HEK293T (cell line): ENCODE measurements at regions not wholly inside any gene's neighbourhood (a gene's known extent, or its start where the extent isn't known, plus 50 kb on each side); places are given as distances from the start of the nearest gene placed in this dataset.

Experiments used
- CTCF ChIA-PET: fragments of 350-600 bp; formaldehyde crosslinking; extraction: SDS; loops from one replicate; lab custom pipeline; 2021; ENCODE audit warnings: antibody characterized with exemption, inconsistent platforms; lab: Yijun Ruan, JAX
- POLR2A ChIA-PET: fragments of 350-600 bp; formaldehyde crosslinking; extraction: SDS; loops from one replicate; lab custom pipeline; 2020; ENCODE audit warnings: antibody characterized with exemption, inconsistent platforms; lab: Yijun Ruan, JAX
- DNase-seq: peaks from one replicate; pipeline ENCODE4 v3.0.0; 2012; ENCODE audit warnings: mixed read lengths; ENCODE audit errors: extremely low spot score
- ARNT ChIP-seq: fragments of 450-650 bp; IDR thresholded peaks from 2 replicates; pipeline ENCODE4 v1.6.1; 2017; ENCODE audit warnings: mild to moderate bottlenecking
- BHLHE40 ChIP-seq: fragments of 450-650 bp; IDR thresholded peaks from 2 replicates; pipeline ENCODE4 v1.6.1; 2016; ENCODE audit warnings: mild to moderate bottlenecking, moderate library complexity, borderline replicate concordance
- CTBP1 ChIP-seq: fragments of 450-650 bp; IDR thresholded peaks from 2 replicates; pipeline ENCODE4 v1.6.1; 2016; ENCODE audit warnings: borderline replicate concordance
- ELF4 ChIP-seq: fragments of 450-650 bp; IDR thresholded peaks from 2 replicates; pipeline ENCODE4 v1.6.1; 2017; ENCODE audit warnings: antibody characterized with exemption
- FOXA1 ChIP-seq: fragments of 450-650 bp; IDR thresholded peaks from 2 replicates; pipeline ENCODE4 v1.6.1; 2016; ENCODE audit warnings: mild to moderate bottlenecking
- FOXK2 ChIP-seq: fragments of 450-650 bp; IDR thresholded peaks from 2 replicates; pipeline ENCODE4 v1.6.1; 2016; ENCODE audit warnings: mild to moderate bottlenecking
- FOXM1 ChIP-seq: fragments of 450-650 bp; IDR thresholded peaks from 2 replicates; pipeline ENCODE4 v1.6.1; 2017; ENCODE audit warnings: mild to moderate bottlenecking, borderline replicate concordance
- HDGF ChIP-seq: fragments of 450-650 bp; IDR thresholded peaks from 2 replicates; pipeline ENCODE4 v1.6.1; 2017; ENCODE audit warnings: antibody characterized with exemption, borderline replicate concordance
- L3MBTL2 ChIP-seq: fragments of 450-650 bp; conservative IDR thresholded peaks from 2 replicates; pipeline ENCODE4 v1.6.1; 2016; ENCODE audit warnings: mild to moderate bottlenecking
- LEF1 ChIP-seq: fragments of 450-650 bp; IDR thresholded peaks from 2 replicates; pipeline ENCODE4 v1.6.1; 2017; ENCODE audit warnings: mild to moderate bottlenecking, borderline replicate concordance
- NFRKB ChIP-seq: fragments of 450-650 bp; IDR thresholded peaks from 2 replicates; pipeline ENCODE4 v1.6.1; 2016; ENCODE audit warnings: mild to moderate bottlenecking, moderate library complexity
- SP1 ChIP-seq: fragments of 450-650 bp; IDR thresholded peaks from 2 replicates; pipeline ENCODE4 v1.6.1; 2017
- SUZ12 ChIP-seq: fragments of 450-650 bp; IDR thresholded peaks from 2 replicates; pipeline ENCODE4 v1.6.1; 2016; ENCODE audit warnings: mild to moderate bottlenecking
- TARDBP ChIP-seq: fragments of 450-650 bp; IDR thresholded peaks from 2 replicates; pipeline ENCODE4 v1.6.1; 2016
- ZNF384 ChIP-seq: fragments of 450-650 bp; IDR thresholded peaks from 2 replicates; pipeline ENCODE4 v1.6.1; 2016
- TF ChIP-seq, protein P1 (sequence below): fragments of 450-650 bp; IDR thresholded peaks from 2 replicates; pipeline ENCODE4 v1.6.1; 2016

DNA sequence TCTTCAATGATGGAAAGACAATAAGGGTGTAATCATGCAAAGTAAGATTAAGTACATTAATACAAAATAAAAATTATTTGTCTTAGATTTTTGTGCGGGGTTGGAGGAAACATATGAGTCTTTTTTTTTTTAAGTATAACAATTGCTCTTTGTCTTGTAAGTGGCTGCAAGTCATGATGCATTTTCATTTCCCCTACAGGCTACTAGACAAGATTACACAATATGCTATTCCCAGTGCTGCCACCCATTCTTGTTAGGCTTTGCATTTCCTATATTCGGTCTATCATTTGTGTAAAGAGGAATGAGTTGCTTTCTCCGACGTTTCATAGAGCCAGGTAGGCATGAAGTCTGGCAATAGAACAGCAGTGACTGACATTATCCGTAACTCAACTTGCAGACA, 294.2 kb upstream of the CYLC2 start:
- DNase-seq = peak; percentile 2
- ChIA-PET POLR2A (no interaction called here), CTCF (no interaction called here)
- TF ChIP-seq LEF1 (no peak), FOXA1 (no peak), TARDBP (no peak), SUZ12 (no peak)

DNA sequence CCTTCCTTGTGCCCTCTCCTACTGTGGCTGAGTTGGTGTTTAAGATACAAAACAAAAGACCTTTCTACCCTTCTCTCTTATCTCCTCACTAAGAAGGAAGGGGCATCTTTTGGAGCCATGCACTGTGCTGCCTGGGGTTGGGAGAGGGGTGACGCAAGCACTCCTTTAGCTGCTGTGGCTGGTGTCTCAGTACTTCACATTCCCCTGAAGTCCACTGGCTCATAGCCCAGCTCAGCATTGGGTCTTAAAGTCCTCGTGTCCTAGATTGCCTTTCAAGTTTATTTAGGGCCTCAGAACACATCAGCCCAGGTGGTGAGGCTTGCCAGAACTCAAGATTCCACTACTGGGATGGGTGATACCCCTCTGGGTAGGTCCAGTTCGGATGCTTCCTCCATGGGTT, 325.9 kb upstream of the CYLC2 start:
- ChIA-PET CTCF (no interaction called here), POLR2A (no interaction called here)
- TF ChIP-seq LEF1 = no peak
- no peak for TF ChIP-seq FOXK2
- TF ChIP-seq NFRKB = no peak
- TF ChIP-seq FOXM1 = no peak
- TF ChIP-seq FOXA1 = no peak
- TF ChIP-seq, protein P1, sequence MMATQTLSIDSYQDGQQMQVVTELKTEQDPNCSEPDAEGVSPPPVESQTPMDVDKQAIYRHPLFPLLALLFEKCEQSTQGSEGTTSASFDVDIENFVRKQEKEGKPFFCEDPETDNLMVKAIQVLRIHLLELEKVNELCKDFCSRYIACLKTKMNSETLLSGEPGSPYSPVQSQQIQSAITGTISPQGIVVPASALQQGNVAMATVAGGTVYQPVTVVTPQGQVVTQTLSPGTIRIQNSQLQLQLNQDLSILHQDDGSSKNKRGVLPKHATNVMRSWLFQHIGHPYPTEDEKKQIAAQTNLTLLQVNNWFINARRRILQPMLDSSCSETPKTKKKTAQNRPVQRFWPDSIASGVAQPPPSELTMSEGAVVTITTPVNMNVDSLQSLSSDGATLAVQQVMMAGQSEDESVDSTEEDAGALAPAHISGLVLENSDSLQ = no peak
- TF ChIP-seq ARNT = no peak
- no peak for TF ChIP-seq CTBP1
- no peak for TF ChIP-seq SUZ12
- no peak for TF ChIP-seq HDGF
- no peak for TF ChIP-seq ZNF384
- TF ChIP-seq L3MBTL2 = no peak
- no peak for TF ChIP-seq TARDBP
- TF ChIP-seq BHLHE40 = no peak
- TF ChIP-seq ELF4 = no peak
- DNase-seq = no peak

DNA sequence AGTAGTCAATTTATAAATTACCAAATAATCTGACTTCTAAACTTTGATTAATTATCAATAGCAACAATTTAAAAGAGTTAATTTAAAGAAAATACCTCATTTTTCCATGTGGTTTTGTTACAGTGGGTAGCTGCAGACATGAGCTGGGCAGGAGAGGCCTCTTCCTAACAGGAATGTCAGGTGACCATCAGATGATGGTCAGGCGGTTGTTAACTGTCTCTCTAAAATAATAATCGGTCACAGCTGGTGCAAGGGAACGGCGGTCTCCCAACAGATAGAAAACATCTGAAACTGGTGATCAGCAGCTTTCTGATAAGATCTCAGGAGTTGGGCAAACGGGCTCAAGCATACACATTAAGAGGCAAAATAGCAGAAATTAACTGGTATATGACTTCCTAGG, 342.7 kb upstream of the CYLC2 start:
- no peak for TF ChIP-seq LEF1
- TF ChIP-seq L3MBTL2 = no peak
- no peak for TF ChIP-seq SP1
- no peak for TF ChIP-seq FOXM1
- TF ChIP-seq SUZ12 = no peak
- no peak for TF ChIP-seq BHLHE40
- no peak for TF ChIP-seq ELF4
- TF ChIP-seq HDGF = no peak
- TF ChIP-seq CTBP1 = no peak
- TF ChIP-seq NFRKB = no peak
- TF ChIP-seq FOXA1 = no peak
- no peak for TF ChIP-seq TARDBP
- no peak for TF ChIP-seq ARNT
- TF ChIP-seq, protein P1 = no peak
- no peak for TF ChIP-seq ZNF384
- no peak for TF ChIP-seq FOXK2
- CTCF ChIA-PET = no interaction called here
- POLR2A ChIA-PET = no interaction called here
- DNase-seq = no peak

DNA sequence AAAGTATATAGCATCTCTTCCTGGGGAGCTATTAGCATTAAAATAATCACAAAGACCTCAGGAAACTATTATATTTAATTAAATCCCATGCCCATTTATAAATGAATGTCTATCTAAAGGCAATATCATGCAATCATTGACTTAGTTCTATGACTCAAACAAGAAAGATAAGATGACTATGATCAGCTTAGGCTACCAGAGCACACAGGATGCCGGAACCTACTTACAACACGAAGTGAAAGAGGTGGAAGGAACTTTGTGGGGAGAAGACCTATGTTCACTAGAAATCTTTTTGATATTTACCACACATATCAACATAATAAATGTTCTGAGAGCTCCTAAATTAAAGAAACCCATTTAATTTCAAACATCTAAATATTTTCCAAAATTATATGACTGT, 344.2 kb upstream of the CYLC2 start:
- ChIA-PET CTCF (no interaction called here), POLR2A (no interaction called here)
- TF ChIP-seq ZNF384 (no peak), TARDBP (no peak), ARNT (no peak), FOXK2 (no peak), ELF4 (no peak), HDGF (no peak), L3MBTL2 (no peak), LEF1 (no peak), SUZ12 (no peak), FOXM1 (no peak), FOXA1 (no peak), CTBP1 (no peak), NFRKB (no peak), BHLHE40 (no peak), SP1 (no peak)
- TF ChIP-seq, protein P1 = no peak
- DNase-seq = no peak

DNA sequence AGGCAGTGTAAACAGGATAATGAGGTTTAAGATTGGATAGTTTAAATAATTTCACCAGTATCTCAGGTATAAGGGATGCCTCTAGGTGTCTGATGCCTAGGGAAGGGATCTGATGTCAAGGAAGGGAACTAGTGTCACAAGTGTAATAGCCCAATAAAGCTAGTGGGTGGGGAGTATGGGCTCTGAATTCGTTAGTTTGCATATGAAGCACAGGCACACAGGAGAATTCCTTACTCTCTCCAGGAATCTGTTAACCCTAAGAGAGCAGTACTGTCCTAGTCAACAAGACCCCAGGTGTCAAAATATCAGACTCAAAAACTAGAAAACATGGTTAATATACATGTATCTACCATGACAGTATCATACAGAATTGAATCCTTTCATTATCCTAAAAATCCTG, 352.5 kb upstream of the CYLC2 start:
- POLR2A ChIA-PET = no interaction called here

DNA sequence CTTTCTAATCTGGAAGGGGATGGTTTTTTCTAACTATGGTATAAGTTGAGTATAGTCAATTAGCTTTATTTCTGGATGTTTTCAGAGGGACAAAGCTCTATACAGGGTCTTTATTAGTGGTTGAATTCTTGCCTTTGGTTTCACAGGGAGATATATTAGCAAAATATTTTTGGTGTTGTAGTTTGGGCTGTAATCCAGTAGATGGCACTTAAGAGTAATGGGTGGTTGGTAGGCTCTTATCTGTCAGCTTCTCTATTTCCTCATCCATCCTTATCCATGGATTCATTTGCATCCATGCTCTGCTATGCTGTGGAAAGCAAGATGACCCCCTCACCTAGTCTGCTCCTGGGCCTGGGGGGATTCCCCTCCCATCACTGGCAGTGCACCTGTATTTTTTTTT, 363.6 kb upstream of the CYLC2 start:
- DNase-seq = peak; percentile 10
- ChIA-PET POLR2A (no interaction called here), CTCF (no interaction called here)
- TF ChIP-seq ZNF384 = no peak
- no peak for TF ChIP-seq NFRKB
- no peak for TF ChIP-seq CTBP1
- TF ChIP-seq FOXK2 = no peak
- TF ChIP-seq ARNT = no peak
- TF ChIP-seq BHLHE40 = no peak
- TF ChIP-seq LEF1 = no peak
- no peak for TF ChIP-seq HDGF
- TF ChIP-seq, protein P1 = no peak
- TF ChIP-seq FOXA1 = no peak
- TF ChIP-seq SUZ12 = no peak

More for the DNA sequence above, 352.5 kb upstream of the CYLC2 start:
- no peak for DNase-seq
- CTCF ChIA-PET = no interaction called here
- no peak for TF ChIP-seq FOXA1
- TF ChIP-seq FOXM1 = no peak
